Endothelial cell of umbilical vein (primary cell): ENCODE measurements at regions not wholly inside any gene's neighbourhood (a gene's known extent, or its start where the extent isn't known, plus 50 kb on each side); places are given as distances from the start of the nearest gene placed in this dataset.
"Not testable (repeated sequence)": the region's sequence is repeated elsewhere in the genome, so short reads cannot be mapped to it uniquely, and the experiment has no call there.

Source experiments
- BruUV-seq: library from RNA; stranded (reverse); fragments of 400-500 nt; replicated peaks from 2 replicates; lab custom pipeline; 2021; lab: Mats Ljungman, UMichigan
- CTCF ChIA-PET: fragments of 300-600, 350-600 bp; sonication (Branson Sonifier 250); formaldehyde crosslinking; loops from one replicate; lab custom pipeline; 2021; ENCODE audit warnings: antibody characterized with exemption, inconsistent platforms; lab: Charles Lee
- POLR2A ChIA-PET: fragments of 300-600, 350-600 bp; sonication (Branson Sonifier 250); formaldehyde crosslinking; loops from one replicate; lab custom pipeline; 2021; ENCODE audit warnings: antibody characterized with exemption, inconsistent platforms; lab: Charles Lee
- DNase-seq: peaks from one replicate; pipeline ENCODE4 v3.0.0-alpha.2; 2011; ENCODE audit warnings: low read depth, low spot score
- FAIRE-seq: peaks from 2 replicates; lab custom pipeline; 2011; peaks lifted over from hg19 to GRCh38; lab: Jason Lieb, UNC
- H2AFZ ChIP-seq: 2 replicates; pipeline ENCODE4 v1.6.0; 2012; ENCODE audit warnings: low read depth, low read length, control low read depth, inconsistent platforms
- H3K27ac ChIP-seq: 2 replicates; pipeline ENCODE4 v1.5.1; 2011; ENCODE audit warnings: low read depth, mild to moderate bottlenecking, control low read depth, low read length, moderate library complexity; ENCODE audit not compliant: insufficient read depth
- H3K27me3 ChIP-seq, 2 experiments: 2 replicates each; pipeline versions ENCODE4 v1.6.0 to v1.6.1; 2011; ENCODE audit warnings: low read length in 2 of 2, mixed read lengths in 1 of 2; ENCODE audit not compliant: control insufficient read depth in 2 of 2, insufficient read depth in 2 of 2
- H3K36me3 ChIP-seq, 2 experiments: 2 replicates in 1 of 2; 3 replicates in 1 of 2; pipeline ENCODE4 v1.5.1; 2011; ENCODE audit warnings: low read length in 2 of 2, mild to moderate bottlenecking in 1 of 2, moderate library complexity in 1 of 2; ENCODE audit not compliant: control insufficient read depth in 2 of 2, insufficient read depth in 2 of 2; ENCODE audit errors: extremely low read depth in 1 of 2
- H3K4me1 ChIP-seq: 3 replicates; pipeline ENCODE4 v1.5.1; 2011; ENCODE audit warnings: mild to moderate bottlenecking, low read length; ENCODE audit not compliant: control insufficient read depth, insufficient read depth; ENCODE audit errors: extremely low read depth
- H3K4me2 ChIP-seq: 2 replicates; pipeline ENCODE4 v1.6.1; 2011; ENCODE audit warnings: low read length, control low read depth, mixed read lengths; ENCODE audit not compliant: insufficient read depth
- H3K4me3 ChIP-seq, 3 experiments: fragments of 200-600 bp in 1 of 3; sonication (generic), shearing (Covaris generic) in 1 of 3; replicated peaks in 1 of 3; 2 replicates each; pipeline ENCODE4 v1.5.1; 2011 to 2016; ENCODE audit warnings: control low read depth in 3 of 3, low read length in 3 of 3, mild to moderate bottlenecking in 2 of 3, inconsistent platforms in 1 of 3, low read depth in 1 of 3, moderate library complexity in 1 of 3; ENCODE audit not compliant: insufficient read depth in 1 of 3
- H3K79me2 ChIP-seq: 2 replicates; pipeline ENCODE4 v1.6.0; 2012; ENCODE audit warnings: low read length, inconsistent platforms; ENCODE audit not compliant: control insufficient read depth, insufficient read depth
- H3K9ac ChIP-seq: replicated peaks from 2 replicates; pipeline ENCODE3; 2011; ENCODE audit warnings: low read length, control low read depth; ENCODE audit not compliant: insufficient read depth; ENCODE audit errors: extremely low read depth
- H3K9me1 ChIP-seq: replicated peaks from 3 replicates; pipeline ENCODE4 v1.6.0; 2011; ENCODE audit warnings: mild to moderate bottlenecking, low read length; ENCODE audit not compliant: control insufficient read depth, insufficient read depth; ENCODE audit errors: extremely low read depth
- H3K9me3 ChIP-seq: replicated peaks from 2 replicates; pipeline ENCODE4 v1.5.1; 2012; ENCODE audit warnings: low read length, inconsistent platforms; ENCODE audit not compliant: control insufficient read depth, insufficient read depth
- H4K20me1 ChIP-seq: replicated peaks from 2 replicates; pipeline ENCODE3; 2011; ENCODE audit warnings: mild to moderate bottlenecking, low read length; ENCODE audit not compliant: control insufficient read depth, insufficient read depth; ENCODE audit errors: extremely low read depth
- EZH2 ChIP-seq: IDR thresholded peaks from 2 replicates; pipeline ENCODE4 v1.6.1; 2012; ENCODE audit warnings: borderline replicate concordance, low read depth, mild to moderate bottlenecking, moderate library complexity, low read length, inconsistent platforms; ENCODE audit not compliant: severe bottlenecking
- FOS ChIP-seq: IDR thresholded peaks from 2 replicates; pipeline ENCODE4 v1.6.1; 2011; ENCODE audit warnings: mild to moderate bottlenecking, low read length, moderate library complexity, borderline replicate concordance; ENCODE audit not compliant: insufficient read depth
- GATA2 ChIP-seq: IDR thresholded peaks from 2 replicates; pipeline ENCODE4 v1.7.0; 2011; ENCODE audit warnings: low read depth, mild to moderate bottlenecking, moderate library complexity, mixed read lengths, low read length; ENCODE audit not compliant: insufficient read length, insufficient read depth
- JUN ChIP-seq: IDR thresholded peaks from 2 replicates; pipeline ENCODE4 v1.6.1; 2011; ENCODE audit warnings: borderline replicate concordance, low read depth; ENCODE audit not compliant: insufficient read length, insufficient read depth
- POLR2A ChIP-seq: IDR thresholded peaks from 2 replicates; pipeline ENCODE4 v1.6.1; 2012; ENCODE audit warnings: low read depth, mild to moderate bottlenecking, control low read depth, low read length
- POLR2AphosphoS5 ChIP-seq: IDR thresholded peaks from 2 replicates; pipeline ENCODE4 v1.6.1; 2012; ENCODE audit warnings: low read depth, mild to moderate bottlenecking, control low read depth, low read length, moderate library complexity; ENCODE audit not compliant: insufficient read depth
- dilution Hi-C: fragments of 300-500 bp; cut with MboI; formaldehyde crosslinking; loops from one replicate; pipeline ENCODE4 v1.15.0; 2019; ENCODE audit warnings: low sequenced_read_pairs; ENCODE audit not compliant: extremely low pct_ligation_motif_present
- intact Hi-C: fragments of 100-400 bp; cut with micrococcal nuclease; formaldehyde crosslinking; loops from one replicate; pipeline ENCODE4 v1.10.0; 2022
- TF ChIP-seq, protein P1 (sequence below), 2 donors: IDR thresholded peaks; 1 replicate in 1 of 2; 2 replicates in 1 of 2; pipeline ENCODE4 v1.5.1; 2011; ENCODE audit warnings: low read length in 2 of 2, mild to moderate bottlenecking in 2 of 2, moderate library complexity in 2 of 2, control low read depth in 1 of 2, inconsistent platforms in 1 of 2, low read depth in 1 of 2; ENCODE audit not compliant: insufficient read depth in 1 of 2; ENCODE audit errors: extremely low read depth in 1 of 2
- TF ChIP-seq, protein P2 (sequence below): IDR thresholded peaks from 2 replicates; pipeline ENCODE4 v1.6.1; 2011; ENCODE audit not compliant: insufficient read depth, insufficient read length

DNA sequence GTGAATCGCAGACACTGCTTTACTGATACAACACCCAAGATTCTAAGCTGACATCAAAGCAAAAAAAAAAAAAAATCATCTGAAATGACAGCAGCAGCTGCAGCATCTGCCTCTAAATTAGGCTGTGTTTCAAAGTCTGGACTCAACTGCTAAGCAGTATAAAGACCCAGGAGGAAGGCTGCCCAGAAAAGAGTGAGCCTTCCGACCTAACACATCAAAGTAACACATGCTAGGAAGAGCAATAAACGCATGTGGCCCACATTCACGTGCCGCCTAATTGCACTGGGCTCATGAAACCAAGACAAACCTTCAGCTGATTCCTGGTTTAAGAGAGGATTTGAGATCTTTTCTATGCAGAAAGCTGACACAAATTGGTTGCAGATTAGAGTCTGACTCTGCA is 317.1 kb downstream of the ZIC4 start:
- FAIRE-seq (no peak), DNase-seq (no peak)
- no peak overlapping the region for H2AFZ ChIP-seq
- intact Hi-C loops, result no loop called here
- BruUV-seq, result no TSS peak
- ChIA-PET POLR2A (no interaction called here), CTCF (interaction anchor here (1.0 to 1.7 kb wide), 3 partner anchors 10 to 52 kb away, joined by 3 to 5 read pairs (median 3); no protein-coding TSS in a partner anchor)
- H3K9me3 ChIP-seq, result no peaks in the 10 kb centered on the region
- no peaks in the 10 kb centered on the region for H3K9me1 ChIP-seq
- H3K27ac ChIP-seq, result no peak overlapping the region
- TF ChIP-seq FOS, result no peak
- TF ChIP-seq JUN, result no peak
- no peak for TF ChIP-seq POLR2AphosphoS5
- TF ChIP-seq POLR2A, result no peak
- TF ChIP-seq EZH2, result no peak
- TF ChIP-seq, protein P1, sequence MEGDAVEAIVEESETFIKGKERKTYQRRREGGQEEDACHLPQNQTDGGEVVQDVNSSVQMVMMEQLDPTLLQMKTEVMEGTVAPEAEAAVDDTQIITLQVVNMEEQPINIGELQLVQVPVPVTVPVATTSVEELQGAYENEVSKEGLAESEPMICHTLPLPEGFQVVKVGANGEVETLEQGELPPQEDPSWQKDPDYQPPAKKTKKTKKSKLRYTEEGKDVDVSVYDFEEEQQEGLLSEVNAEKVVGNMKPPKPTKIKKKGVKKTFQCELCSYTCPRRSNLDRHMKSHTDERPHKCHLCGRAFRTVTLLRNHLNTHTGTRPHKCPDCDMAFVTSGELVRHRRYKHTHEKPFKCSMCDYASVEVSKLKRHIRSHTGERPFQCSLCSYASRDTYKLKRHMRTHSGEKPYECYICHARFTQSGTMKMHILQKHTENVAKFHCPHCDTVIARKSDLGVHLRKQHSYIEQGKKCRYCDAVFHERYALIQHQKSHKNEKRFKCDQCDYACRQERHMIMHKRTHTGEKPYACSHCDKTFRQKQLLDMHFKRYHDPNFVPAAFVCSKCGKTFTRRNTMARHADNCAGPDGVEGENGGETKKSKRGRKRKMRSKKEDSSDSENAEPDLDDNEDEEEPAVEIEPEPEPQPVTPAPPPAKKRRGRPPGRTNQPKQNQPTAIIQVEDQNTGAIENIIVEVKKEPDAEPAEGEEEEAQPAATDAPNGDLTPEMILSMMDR (IDR thresholded peaks at IDR 0.05; ENCODE audit: extremely low read depth in 1 of 2, insufficient read depth in 1 of 2, low read depth in 1 of 2, low read length in 2 of 2), result no peak
- TF ChIP-seq GATA2, result no peak
- TF ChIP-seq, protein P2, sequence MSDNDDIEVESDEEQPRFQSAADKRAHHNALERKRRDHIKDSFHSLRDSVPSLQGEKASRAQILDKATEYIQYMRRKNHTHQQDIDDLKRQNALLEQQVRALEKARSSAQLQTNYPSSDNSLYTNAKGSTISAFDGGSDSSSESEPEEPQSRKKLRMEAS, result no peak
- H3K36me3 ChIP-seq, result no peaks in the 10 kb centered on the region
- H4K20me1 ChIP-seq, result no peaks in the 10 kb centered on the region
- dilution Hi-C loops, result no loop called here
- H3K27me3 ChIP-seq, result no peaks in the 10 kb centered on the region
- H3K9ac ChIP-seq, result no peak overlapping the region
- H3K4me3 ChIP-seq, result no peak overlapping the region
- H3K4me1 ChIP-seq, result no peaks in the 10 kb centered on the region
- H3K79me2 ChIP-seq, result no peaks in the 10 kb centered on the region
- H3K4me2 ChIP-seq, result no peak overlapping the region

DNA sequence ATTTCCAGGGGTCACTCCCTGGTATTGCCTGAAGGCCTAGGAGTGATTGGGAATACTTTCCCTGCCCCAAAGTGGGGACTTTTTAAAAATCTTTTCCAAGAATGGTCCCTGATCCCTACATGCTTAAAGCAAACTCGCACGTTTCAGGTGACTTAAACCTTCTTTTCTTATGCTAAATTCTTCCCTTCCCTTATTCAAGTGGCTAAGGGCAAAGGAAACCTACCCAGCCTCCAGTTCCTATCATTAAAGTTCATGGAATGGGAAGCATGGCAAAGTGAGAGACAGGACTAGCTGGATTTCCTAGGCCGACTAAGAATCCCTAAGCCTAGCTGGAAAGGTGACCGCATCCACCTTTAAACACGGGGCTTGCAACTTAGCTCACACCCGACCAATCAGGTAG is 346.8 kb downstream of the ZIC4 start:
- intact Hi-C loops, H2AFZ ChIP-seq, H3K9me3 ChIP-seq, H3K9me1 ChIP-seq, H3K4me3 ChIP-seq, H4K20me1 ChIP-seq, H3K27ac ChIP-seq, POLR2A ChIA-PET, H3K79me2 ChIP-seq, DNase-seq, H3K9ac ChIP-seq, H3K4me1 ChIP-seq, FAIRE-seq, H3K4me2 ChIP-seq, H3K27me3 ChIP-seq, BruUV-seq, H3K36me3 ChIP-seq, dilution Hi-C loops: not testable (repeated sequence)
- CTCF ChIA-PET, result interaction anchor here (0.8 kb wide), 1 partner anchor 557 kb away, joined by 3 read pairs; no protein-coding TSS in a partner anchor
